ENCODE measurements at regions not wholly inside any gene's neighbourhood (a gene's known extent, or its start where the extent isn't known, plus 50 kb on each side); places are given as distances from the start of the nearest gene placed in this dataset.

- no peak for TF ChIP-seq USF2 (IDR thresholded peaks at IDR 0.05; ENCODE audit: borderline replicate concordance, low read depth, low read length)
These were observed 223.9 kb downstream of the SIM1 start (continued) for GRCh38 chr6:100240798-100241197.

- Histone ChIP-seq H2AFZ (ENCODE audit: control insufficient read depth, low read depth, low read length) (no peak overlapping the region), H3K27me3 (replicated peaks in 1 of 2; ENCODE audit: control insufficient read depth in 2 of 2, insufficient read depth in 2 of 2, low read length in 1 of 2) (no peaks in the 10 kb centered on the region; a peak in 1 of 4 replicates), H3K79me2 (ENCODE audit: control insufficient read depth, insufficient read depth, low read length) (no peaks in the 10 kb centered on the region), H3K9me3 (replicated peaks; ENCODE audit: control insufficient read depth, insufficient read depth, low read length) (no peaks in the 10 kb centered on the region), H3K9ac (ENCODE audit: control insufficient read depth, insufficient read depth, low read length) (no peak overlapping the region), H4K20me1 (ENCODE audit: control insufficient read depth, insufficient read depth) (no peaks in the 10 kb centered on the region), H3K4me3 (no peak overlapping the region), H3K4me2 (ENCODE audit: control insufficient read depth, insufficient read depth) (no peak overlapping the region), H3K36me3 (ENCODE audit: control insufficient read depth in 2 of 2, insufficient read depth in 2 of 2, low read length in 1 of 2) (no peaks in the 10 kb centered on the region), H3K27ac (ENCODE audit: control insufficient read depth, insufficient read depth) (no peak overlapping the region), H3K4me1 (ENCODE audit: control insufficient read depth, insufficient read depth, low read length) (no peaks in the 10 kb centered on the region)
- DNase-seq (ENCODE audit: low read depth, low spot score) (no peak), FAIRE-seq (no peak), ATAC-seq (no peak)
- 28% methylated on average over 2 of the region's 2 CpGs for whole genome bisulfite sequencing (ENCODE audit: insufficient coverage, insufficient replicate concordance, low lambda C conversion rate, missing lambda C conversion rate)
- intact Hi-C loops (cut with micrococcal nuclease; ENCODE audit: unreplicated experiment), result no loop called here
- CTCF ChIA-PET, result no interaction called here
- TF ChIP-seq PRDM15 (CRISPR knock-in tag; IDR thresholded peaks at IDR 0.05), result no peak
- no TSS peak for BruUV-seq (replicated peaks)
- SMC1A ChIA-PET (ENCODE audit: uncharacterized antibody, unreplicated experiment), result no interaction called here
- RAD21 ChIA-PET (ENCODE audit: unreplicated experiment), result no interaction called here
- POLR2A ChIA-PET, result no interaction called here
- in situ Hi-C loops (cut with MboI), result no loop called here
These were observed 226.9 kb downstream of the SIM1 start for GRCh38 chr6:100237821-100238220.

All from GM12878 (cell line).